K562 (cell line): ENCODE measurements at regions not wholly inside any gene's neighbourhood (a gene's known extent, or its start where the extent isn't known, plus 50 kb on each side); places are given as distances from the start of the nearest gene placed in this dataset.

Experiments used
- ATAC-seq: fragments of 200-7000 bp; cut with Tn5 transposase; 3 replicates; pipeline ENCODE4 v1.9.1; 2020; ENCODE audit warnings: moderate library complexity
- BruUV-seq: library from RNA; stranded (reverse); fragments of 400-500 nt; replicated peaks from 2 replicates; lab custom pipeline; 2021; lab: Mats Ljungman, UMichigan
- CTCF ChIA-PET: fragments of 300-600 bp; formaldehyde crosslinking; extraction: SDS; loops from one replicate; lab custom pipeline; 2021; ENCODE audit warnings: low intra/inter-chr PET ratio; lab: Yijun Ruan, JAX
- POLR2A ChIA-PET: fragments of 300-600, 350-650 bp; sonication (Branson Sonifier 250); formaldehyde crosslinking; extraction: SDS; loops from one replicate; lab custom pipeline; 2021; ENCODE audit warnings: antibody characterized with exemption, inconsistent platforms; lab: Yijun Ruan, JAX
- DNase-seq, 4 experiments: peaks; one replicate each; pipeline versions ENCODE4 v3.0.0 to v3.0.0-alpha.2; 2011 to 2018; ENCODE audit warnings: low spot score in 3 of 4, mixed read lengths in 3 of 4; ENCODE audit errors: extremely low read depth in 1 of 4
- FAIRE-seq: peaks from 2 replicates; lab custom pipeline; 2011; peaks lifted over from hg19 to GRCh38; lab: Jason Lieb, UNC
- H2AFZ ChIP-seq: 2 replicates; pipeline ENCODE4 v1.6.0; 2011; ENCODE audit warnings: low read depth, low read length, control low read depth, inconsistent platforms
- H3K27ac ChIP-seq: fragments of 200-600 bp; 3 replicates; pipeline ENCODE4 v1.8.0; 2011; ENCODE audit warnings: low read depth, mild to moderate bottlenecking, control low read depth, inconsistent platforms, low read length, moderate library complexity, mixed read lengths; ENCODE audit errors: extremely low read depth
- H3K27me3 ChIP-seq, 2 experiments: fragments of 300-600 bp in 1 of 2; 2 replicates in 1 of 2; 3 replicates in 1 of 2; pipeline versions ENCODE4 v1.6.0 to v1.8.0; 2011; ENCODE audit warnings: inconsistent platforms in 2 of 2, low read length in 2 of 2, mild to moderate bottlenecking in 1 of 2, mixed read lengths in 1 of 2, moderate library complexity in 1 of 2; ENCODE audit not compliant: control insufficient read depth in 2 of 2, insufficient read depth in 2 of 2
- H3K36me3 ChIP-seq: fragments of 300-600 bp; 3 replicates; pipeline ENCODE4 v1.8.0; 2011; ENCODE audit warnings: mild to moderate bottlenecking, low read length, inconsistent platforms; ENCODE audit not compliant: control insufficient read depth, insufficient read depth
- H3K4me1 ChIP-seq, 2 experiments: fragments of 200-600 bp in 1 of 2; replicated peaks in 1 of 2; 2 replicates in 1 of 2; 3 replicates in 1 of 2; pipeline versions ENCODE4 v1.5.1 to v1.8.0; 2011; ENCODE audit warnings: inconsistent platforms in 2 of 2, low read length in 2 of 2, mild to moderate bottlenecking in 1 of 2, mixed read lengths in 1 of 2, moderate library complexity in 1 of 2; ENCODE audit not compliant: control insufficient read depth in 2 of 2, insufficient read depth in 2 of 2
- H3K4me2 ChIP-seq: 2 replicates; pipeline ENCODE4 v1.6.1; 2011; ENCODE audit warnings: low read length, control low read depth, inconsistent platforms, mixed read lengths; ENCODE audit not compliant: insufficient read depth
- H3K4me3 ChIP-seq: fragments of 200-600 bp; sonication (generic), shearing (Covaris generic); 2 replicates; pipeline ENCODE4 v1.5.1; 2016; ENCODE audit warnings: control low read depth, inconsistent platforms
- H3K79me2 ChIP-seq: fragments of 200-600 bp; 3 replicates; pipeline ENCODE4 v1.8.0; 2011; ENCODE audit warnings: low read length, inconsistent platforms; ENCODE audit not compliant: control insufficient read depth, insufficient read depth
- H3K9ac ChIP-seq, 2 experiments: 2 replicates each; pipeline versions ENCODE4 v1.6.0 to v1.6.1; 2011; ENCODE audit warnings: low read depth in 2 of 2, low read length in 2 of 2, control low read depth in 1 of 2, inconsistent platforms in 1 of 2, mild to moderate bottlenecking in 1 of 2, mixed read lengths in 1 of 2; ENCODE audit not compliant: insufficient read depth in 1 of 2
- H3K9me1 ChIP-seq: one replicate; pipeline ENCODE4 v1.6.0; 2011; ENCODE audit warnings: inconsistent platforms, mild to moderate bottlenecking, low read length, moderate library complexity; ENCODE audit not compliant: control insufficient read depth, insufficient read depth
- H3K9me3 ChIP-seq: replicated peaks from 2 replicates; pipeline ENCODE4 v1.5.1; 2011; ENCODE audit warnings: low read depth, low read length, inconsistent platforms; ENCODE audit not compliant: control insufficient read depth, insufficient read depth
- H4K20me1 ChIP-seq: replicated peaks from 2 replicates; pipeline ENCODE4 v1.6.1; 2011; ENCODE audit warnings: low read length, inconsistent platforms, mixed read lengths; ENCODE audit not compliant: control insufficient read depth, insufficient read depth
- CCNT2 ChIP-seq: IDR thresholded peaks from 2 replicates; pipeline ENCODE4 v1.6.1; 2011; ENCODE audit warnings: borderline replicate concordance, low read depth, mild to moderate bottlenecking, moderate library complexity, mixed read lengths, low read length; ENCODE audit not compliant: insufficient read length; ENCODE audit errors: extremely low read depth
- GABPB2 ChIP-seq: fragments of 250-450 bp; sonication (Bioruptor Pico); conservative IDR thresholded peaks from 2 replicates; pipeline ENCODE4 v1.5.1; 2021; ENCODE audit warnings: mild to moderate bottlenecking
- HDAC6 ChIP-seq: IDR thresholded peaks from 2 replicates; pipeline ENCODE4 v1.6.1; 2012; ENCODE audit warnings: low read depth, mild to moderate bottlenecking, control low read depth, inconsistent platforms, low read length, moderate library complexity
- JUN ChIP-seq, 2 experiments: sonication (generic) in 1 of 2; formaldehyde crosslinking in 1 of 2; IDR thresholded peaks; 2 replicates each; pipeline versions ENCODE4 v1.6.1 to v1.8.0; 2012 to 2022; ENCODE audit warnings: borderline replicate concordance in 2 of 2, mild to moderate bottlenecking in 2 of 2, improper control_type of control experiment in 1 of 2, low read depth in 1 of 2, low read length in 1 of 2, missing genetic modification reagents in 1 of 2
- PHF8 ChIP-seq: fragments of 200-600 bp; sonication (generic); IDR thresholded peaks from 2 replicates; pipeline ENCODE4 v1.6.1; 2012; ENCODE audit warnings: mixed run types, mild to moderate bottlenecking, inconsistent platforms, low read length, moderate library complexity, borderline replicate concordance
- REST ChIP-seq, 2 experiments: fragments of 450-650 bp; formaldehyde crosslinking in 1 of 2; IDR thresholded peaks; 2 replicates each; pipeline versions ENCODE4 v1.4.0 to v1.6.1; 2014 to 2020; ENCODE audit warnings: mild to moderate bottlenecking in 2 of 2, borderline replicate concordance in 1 of 2, low read depth in 1 of 2
- TRIM24 ChIP-seq, 2 experiments: fragments of 450-650 bp; IDR thresholded peaks; 2 replicates each; pipeline ENCODE4 v1.6.1; 2016
- ZEB2 ChIP-seq: fragments of 450-650 bp; IDR thresholded peaks from 2 replicates; pipeline ENCODE4 v1.6.1; 2016
- ZFP1 ChIP-seq: fragments of 450-650 bp; formaldehyde crosslinking; IDR thresholded peaks from 2 replicates; pipeline ENCODE4 v1.4.0; 2020; ENCODE audit warnings: mild to moderate bottlenecking, mixed read lengths
- ZNF197 ChIP-seq: fragments of 200-800 bp; sonication (Bioruptor generic); IDR thresholded peaks from 2 replicates; pipeline ENCODE4 v1.6.1; 2016; ENCODE audit warnings: low read depth, missing genetic modification characterization, missing compliant biosample characterization
- ZNF217 ChIP-seq: sonication (generic); formaldehyde crosslinking; IDR thresholded peaks from 2 replicates; pipeline ENCODE4 v1.8.0; 2022; ENCODE audit warnings: mild to moderate bottlenecking, missing genetic modification reagents
- ZNF639 ChIP-seq, 2 experiments: fragments of 200-800 bp in 1 of 2; sonication (Bioruptor generic) in 1 of 2; sonication (generic) in 1 of 2; formaldehyde crosslinking in 1 of 2; IDR thresholded peaks in 1 of 2; conservative IDR thresholded peaks in 1 of 2; 2 replicates each; pipeline versions ENCODE4 v1.5.0 to v1.6.1; 2016 to 2020; ENCODE audit warnings: missing compliant biosample characterization in 1 of 2, missing genetic modification characterization in 1 of 2, missing genetic modification reagents in 1 of 2
- ZNF699 ChIP-seq: fragments of 250-450 bp; sonication (Bioruptor Pico); IDR thresholded peaks from 2 replicates; pipeline ENCODE4 v1.8.0; 2021; ENCODE audit warnings: mild to moderate bottlenecking, moderate library complexity; ENCODE audit not compliant: insufficient replicate concordance
- in situ Hi-C: fragments of 300-500 bp; cut with MboI; formaldehyde crosslinking; loops from 4 replicates; pipeline ENCODE4 v1.15.0; 2018; ENCODE audit warnings: inconsistent platforms, mixed read lengths
- intact Hi-C: fragments of 100-400 bp; cut with micrococcal nuclease; formaldehyde crosslinking; loops from 2 replicates; pipeline ENCODE4 v1.14.2; 2022

GRCh38 chr5:128885649-128886255 is 79.5 kb upstream of the SLC27A6 start:
- FAIRE-seq (no peak), DNase-seq (no peak), ATAC-seq (no peak)
- Histone ChIP-seq H2AFZ (no peak overlapping the region), H3K27ac (no peak overlapping the region), H3K9ac (no peak overlapping the region), H3K4me1 (no peaks in the 10 kb centered on the region), H3K36me3 (no peaks in the 10 kb centered on the region), H3K4me2 (no peak overlapping the region), H4K20me1 (no peaks in the 10 kb centered on the region), H3K4me3 (no peak overlapping the region), H3K9me1 (no peaks in the 10 kb centered on the region), H3K27me3 (no peaks in the 10 kb centered on the region), H3K9me3 (no peaks in the 10 kb centered on the region), H3K79me2 (no peaks in the 10 kb centered on the region)
- intact Hi-C loops (no loop called here), in situ Hi-C loops (no loop called here)
- CTCF ChIA-PET: no interaction called here
- no TSS peak for BruUV-seq
- POLR2A ChIA-PET: no interaction called here
- TF ChIP-seq PHF8 (no peak), ZNF639 (CRISPR knock-in tag; conservative IDR thresholded peaks at IDR 0.05 in 1 of 2, IDR thresholded peaks at IDR 0.05 in 1 of 2) (no peak), HDAC6 (no peak), JUN (IDR thresholded peaks at IDR 0.05; ENCODE audit: borderline replicate concordance, low read depth, low read length) (no peak), JUN (CRISPR knock-in tag; IDR thresholded peaks at IDR 0.05; ENCODE audit: borderline replicate concordance) (no peak), ZFP1 (no peak), ZNF217 (no peak), GABPB2 (no peak), ZNF699 (CRISPR knock-in tag) (no peak), TRIM24 (IDR thresholded peaks at IDR 0.05) (no peak), ZEB2 (no peak), CCNT2 (no peak), ZNF197 (CRISPR knock-in tag) (no peak), REST (IDR thresholded peaks at IDR 0.05; ENCODE audit: borderline replicate concordance) (no peak), REST (CRISPR knock-in tag; IDR thresholded peaks at IDR 0.05; ENCODE audit: low read depth) (no peak)
